Daoy (cell line): ENCODE measurements at regions not wholly inside any gene's neighbourhood (a gene's known extent, or its start where the extent isn't known, plus 50 kb on each side); places are given as distances from the start of the nearest gene placed in this dataset.

ENCODE experiments used
- DNase-seq: peaks from one replicate; pipeline ENCODE4 v3.0.0-alpha.2; 2015; ENCODE audit warnings: low read depth

DNA sequence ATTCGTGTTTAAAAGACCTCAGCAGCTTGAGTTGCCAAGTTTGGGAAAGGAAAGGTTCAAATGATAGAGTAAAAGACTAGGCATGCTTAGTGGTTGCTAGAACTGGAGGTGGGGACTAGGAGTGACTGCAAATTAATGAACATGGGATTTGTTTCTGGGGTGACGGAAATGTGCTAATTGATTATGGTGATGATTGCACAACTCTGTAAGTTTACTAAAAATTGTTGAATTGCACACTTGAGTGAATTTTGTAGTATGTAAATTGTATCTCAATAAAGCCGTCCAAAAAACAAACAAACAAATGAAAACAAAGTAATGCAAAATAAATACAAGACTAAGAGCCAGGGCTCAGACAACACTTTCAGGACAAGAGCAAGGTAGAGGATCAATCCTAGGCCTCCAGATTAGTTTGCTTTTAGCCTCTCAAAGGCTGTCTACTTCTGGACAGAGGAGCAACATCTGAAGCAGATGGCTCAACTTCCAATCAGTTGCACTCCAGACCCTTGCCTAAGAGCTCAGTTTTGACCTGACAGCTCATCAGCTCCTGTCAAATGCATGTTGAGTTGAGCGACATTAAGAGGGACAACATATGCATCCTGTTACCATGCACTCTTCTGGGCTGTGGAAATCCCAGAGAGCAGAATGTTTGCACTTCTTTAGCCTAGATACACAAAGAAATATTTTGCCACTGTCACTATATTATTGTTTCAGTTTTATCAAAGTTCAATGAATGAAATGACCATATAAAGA, 111.2 kb upstream of the ASIC2 start:
- no peak for DNase-seq

DNA sequence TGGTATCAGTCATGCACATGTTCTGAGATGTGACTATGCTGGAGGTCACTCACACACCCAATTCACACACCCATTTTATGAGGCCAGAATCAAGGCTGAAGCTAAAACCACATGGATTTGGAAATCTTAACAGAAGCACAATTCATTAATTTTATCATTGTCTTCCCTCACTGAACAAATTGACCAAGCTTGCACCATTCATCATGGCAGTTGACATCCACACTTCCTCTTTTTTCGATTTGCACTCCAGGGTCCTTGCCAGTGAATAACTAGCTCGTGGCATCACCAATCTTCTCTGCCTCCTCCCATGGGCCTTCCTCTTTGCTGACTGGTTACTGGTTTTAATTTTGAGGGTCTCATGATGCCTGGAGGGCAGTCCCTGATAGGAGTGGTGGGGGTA, 123.0 kb upstream of the ASIC2 start:
- no peak for DNase-seq

DNA sequence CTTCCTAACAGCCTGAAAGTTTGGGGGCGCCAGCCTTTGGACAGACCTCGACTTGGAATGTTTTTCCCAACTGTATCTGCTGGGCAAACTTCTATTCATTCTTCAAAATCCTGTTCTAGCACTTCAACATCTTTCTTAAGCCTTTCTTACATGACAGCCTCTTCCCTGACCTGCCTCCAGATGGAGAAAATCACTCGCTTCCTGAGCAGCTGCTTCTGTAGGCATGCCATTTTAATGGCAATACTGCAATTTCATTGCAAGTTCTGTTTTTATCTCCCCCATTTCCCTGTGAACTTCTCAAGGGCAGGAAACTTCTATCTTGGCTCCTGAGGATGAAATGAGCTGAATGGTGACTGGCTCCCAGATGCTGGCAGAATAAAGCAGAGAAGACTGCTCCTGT, 128.8 kb upstream of the ASIC2 start:
- DNase-seq, result no peak

DNA sequence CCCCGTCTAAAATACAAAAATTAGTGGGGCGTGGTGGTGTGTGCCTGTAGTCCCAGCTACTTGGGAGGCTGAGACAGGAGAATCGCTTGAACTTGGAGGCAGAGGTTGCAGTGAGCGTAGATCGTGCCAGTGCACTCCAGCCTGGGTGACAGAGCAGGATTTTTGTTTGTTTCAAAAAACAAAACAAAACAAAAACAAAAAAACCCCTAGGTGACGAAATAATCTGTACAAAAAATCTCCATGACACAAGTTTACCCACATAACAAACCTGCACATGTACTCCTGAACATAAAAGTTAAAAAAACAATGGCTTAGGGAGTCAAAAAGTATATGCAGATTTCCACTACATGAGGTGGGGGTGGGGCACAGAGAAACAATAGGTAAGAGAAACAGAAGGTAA, 140.5 kb upstream of the ASIC2 start:
- no peak for DNase-seq

GRCh38 chr17:33434841-33435240, 141.7 kb upstream of the ASIC2 start:
- DNase-seq, result no peak

DNA sequence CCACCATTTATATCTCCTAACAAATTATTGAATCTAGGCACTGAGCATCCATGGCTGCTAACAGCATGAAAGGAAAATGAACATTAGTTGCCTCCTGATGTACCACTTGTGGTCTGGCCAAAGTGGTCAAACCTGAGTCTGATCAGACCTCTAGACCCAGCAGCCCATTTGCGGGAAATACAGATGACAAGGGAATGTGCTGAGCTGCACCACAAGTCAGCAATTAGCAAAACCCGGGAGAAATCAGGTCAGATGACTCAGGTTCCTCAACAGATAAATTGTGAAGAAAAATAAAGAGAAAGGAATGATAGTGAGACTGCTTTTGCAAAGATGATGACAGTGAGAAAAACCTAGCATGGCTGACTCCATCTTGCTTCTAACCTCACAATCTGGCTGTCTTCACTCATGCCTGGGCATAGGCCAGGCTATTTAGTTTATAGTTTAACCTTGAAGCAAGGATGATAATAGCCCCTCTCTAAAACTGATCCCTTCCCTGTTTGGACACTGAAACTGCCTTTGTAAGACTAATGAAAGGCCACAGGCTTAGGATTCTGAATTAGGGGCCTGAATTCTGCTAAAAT, 142.7 kb upstream of the ASIC2 start:
- DNase-seq, result peak; percentile 80

GRCh38 chr17:33436321-33436720, 143.2 kb upstream of the ASIC2 start:
- peak; percentile 83 for DNase-seq

DNA sequence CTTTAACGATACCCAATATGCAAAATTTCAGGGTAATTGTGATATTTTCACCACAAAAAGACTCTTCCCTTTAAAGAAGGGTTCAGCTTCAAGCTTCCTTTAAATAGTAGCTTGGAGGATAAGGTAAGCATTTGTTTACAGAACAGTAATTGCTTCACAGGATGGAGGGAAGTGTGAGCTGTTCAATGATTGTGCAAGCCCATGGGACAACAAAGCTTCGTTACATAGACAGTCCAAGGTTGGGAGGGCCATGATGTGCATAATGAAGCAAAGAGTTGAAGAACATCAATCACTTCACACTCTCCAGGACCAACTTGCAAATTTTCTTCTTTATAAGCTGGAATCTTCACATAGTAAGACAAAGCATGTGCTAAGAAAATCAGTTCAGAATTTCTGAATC, 145.0 kb upstream of the ASIC2 start:
- DNase-seq, result no peak

- no peak for DNase-seq
Observed at GRCh38 chr17:33438578-33438977, 145.5 kb upstream of the ASIC2 start.

GRCh38 chr17:33442320-33442719, 149.2 kb upstream of the ASIC2 start:
- DNase-seq, result no peak

DNA sequence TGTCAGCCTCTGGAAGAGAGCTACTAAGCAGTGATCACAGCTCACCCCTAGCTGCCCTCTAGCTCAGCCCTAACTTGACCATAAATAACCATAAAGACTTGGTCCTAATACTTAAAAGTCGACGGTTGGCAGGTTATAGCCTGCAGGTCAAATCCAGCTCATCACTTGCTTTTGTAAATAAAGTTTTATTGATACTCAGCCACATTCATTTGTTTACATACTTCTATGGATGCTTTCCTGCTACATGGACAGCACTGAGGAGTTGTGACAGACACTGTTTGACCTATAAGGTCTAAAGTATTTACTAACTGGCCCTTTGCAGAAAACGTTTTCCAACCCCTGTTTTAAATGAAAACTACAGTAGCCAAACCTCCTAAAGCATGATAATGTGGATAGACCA, 151.6 kb upstream of the ASIC2 start:
- DNase-seq, result no peak

DNA sequence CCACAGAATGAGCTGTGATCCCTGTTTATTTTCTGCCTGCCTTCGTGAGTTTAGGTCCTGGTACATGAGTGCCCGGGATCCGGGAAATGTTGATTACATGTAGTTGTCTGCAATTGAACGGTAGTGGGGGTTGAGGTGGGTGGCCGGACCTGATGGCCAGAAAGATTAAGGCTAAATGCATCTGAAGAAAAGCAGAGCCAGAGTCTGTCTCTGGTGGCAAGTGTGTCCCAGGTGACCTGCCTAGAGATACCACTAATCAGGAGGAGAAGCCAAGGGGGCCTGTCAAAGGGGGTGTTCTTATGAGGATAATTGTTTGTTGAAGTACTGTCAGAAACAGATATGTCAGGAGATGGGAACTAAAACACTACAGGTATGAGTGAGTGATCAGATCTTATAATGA, 154.0 kb upstream of the ASIC2 start:
- no peak for DNase-seq

DNA sequence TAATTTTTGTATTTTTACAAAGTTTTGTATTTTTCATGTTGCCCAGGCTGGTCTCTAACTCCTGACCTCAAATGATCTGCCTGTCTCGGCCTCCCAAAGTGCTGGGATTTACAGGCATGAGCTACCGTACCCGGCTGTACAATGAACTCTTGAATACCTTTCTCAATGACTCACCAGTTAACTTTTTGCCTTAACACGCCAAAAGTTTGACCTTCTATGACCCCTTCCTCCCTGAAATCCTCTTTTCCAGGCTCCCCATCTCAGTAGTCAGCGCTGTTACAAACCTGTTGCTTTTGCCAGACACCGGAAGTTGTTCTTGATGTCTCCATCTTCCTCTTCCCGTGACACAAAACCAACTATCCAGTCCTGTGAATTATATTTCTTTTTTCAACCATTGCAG, 158.1 kb upstream of the ASIC2 start:
- DNase-seq, result no peak

GRCh38 chr17:33457477-33457876, 164.4 kb upstream of the ASIC2 start:
- no peak for DNase-seq

DNA sequence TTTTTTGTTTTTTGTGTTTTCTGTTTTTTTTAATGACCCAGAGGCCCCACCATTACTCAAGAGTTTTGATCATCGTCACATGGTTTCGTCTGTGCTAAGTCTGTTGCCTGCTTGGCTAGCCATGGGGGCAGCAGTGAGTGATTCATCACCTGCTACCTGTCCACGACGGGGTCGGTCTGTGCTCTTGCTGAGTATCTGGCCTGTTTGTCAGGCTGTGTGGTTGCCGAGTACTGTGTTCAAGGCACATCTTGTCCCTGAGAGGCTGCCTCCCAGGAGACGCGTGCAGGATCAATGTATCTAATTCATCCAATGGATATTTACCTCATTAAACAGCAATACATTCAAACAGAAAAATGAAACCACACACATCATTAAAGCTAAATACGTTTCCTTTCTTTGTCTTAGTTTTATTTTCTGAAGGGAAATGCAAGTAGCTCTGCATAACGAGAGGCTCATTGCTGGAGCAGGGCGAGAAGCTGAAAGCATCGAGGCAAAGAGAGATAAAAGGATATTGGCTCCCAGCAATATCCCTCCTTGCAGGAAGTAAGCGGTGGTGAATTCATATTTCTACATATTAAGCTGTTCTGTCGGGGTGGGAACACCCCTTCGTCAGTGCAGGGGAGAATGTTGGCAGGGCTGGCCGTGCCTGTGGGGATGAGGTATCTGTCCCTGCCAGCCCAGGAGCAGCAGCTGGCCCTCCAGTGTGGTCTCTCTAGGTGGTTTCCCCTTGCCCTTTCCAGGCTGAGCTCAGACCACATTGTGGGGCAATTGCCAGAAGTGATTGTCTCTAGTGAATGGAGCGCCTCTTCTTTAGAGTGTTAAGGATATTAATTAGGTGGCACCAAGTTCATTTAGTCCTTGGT, 166.2 kb upstream of the ASIC2 start:
- DNase-seq, result peak; percentile 32

- DNase-seq, result no peak
Observed at GRCh38 chr17:33460781-33461450, 167.8 kb upstream of the ASIC2 start.

- DNase-seq, result no peak
Observed at GRCh38 chr17:33463887-33464286, 170.8 kb upstream of the ASIC2 start.

DNA sequence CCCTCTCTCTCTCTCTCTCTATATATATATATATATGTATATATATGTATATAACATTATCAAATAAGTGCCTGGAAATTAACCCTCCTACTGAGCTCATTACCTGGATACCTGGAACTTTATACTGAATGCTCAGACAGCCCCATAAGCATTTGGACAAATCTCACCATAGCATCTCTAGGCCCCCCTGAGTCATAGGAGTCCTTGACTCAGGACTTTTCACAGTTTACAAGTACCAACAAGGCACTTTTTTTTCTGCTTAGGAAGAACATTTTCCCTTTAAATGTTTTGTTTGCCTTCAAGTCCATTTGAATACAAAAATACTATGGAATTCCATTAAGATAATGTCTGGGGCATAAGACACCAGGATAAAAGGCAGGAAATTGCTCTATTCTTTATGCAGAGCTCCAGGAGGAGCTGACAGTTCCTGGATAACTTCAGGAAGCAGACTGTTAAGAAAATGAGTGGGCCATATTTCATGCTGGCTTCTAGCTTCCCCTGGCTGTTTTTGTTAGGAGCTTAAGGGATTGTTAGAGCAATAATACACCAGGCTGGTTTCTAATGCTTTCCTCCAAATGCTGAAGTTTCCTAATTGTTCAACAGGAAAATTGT, 171.7 kb upstream of the ASIC2 start:
- DNase-seq, result no peak

DNA sequence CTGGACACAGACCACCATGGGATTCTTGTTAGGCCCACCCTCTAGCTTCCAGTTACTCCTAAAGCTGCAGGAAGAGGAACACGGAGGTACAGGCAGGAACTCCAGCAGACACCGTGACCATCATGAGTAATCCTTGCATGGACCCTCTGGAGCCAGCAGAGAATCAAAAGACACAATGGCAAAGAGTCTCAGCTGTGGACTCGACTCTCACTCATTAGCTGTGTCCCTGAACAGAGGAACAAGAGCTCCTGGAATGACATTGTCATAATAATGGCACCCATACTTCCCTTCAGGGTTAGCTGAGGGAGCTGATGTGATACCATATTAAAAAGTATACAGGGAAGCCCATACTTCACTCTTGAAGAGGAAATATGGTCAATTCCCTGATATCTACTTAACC, 176.3 kb upstream of the ASIC2 start:
- DNase-seq, result no peak

DNA sequence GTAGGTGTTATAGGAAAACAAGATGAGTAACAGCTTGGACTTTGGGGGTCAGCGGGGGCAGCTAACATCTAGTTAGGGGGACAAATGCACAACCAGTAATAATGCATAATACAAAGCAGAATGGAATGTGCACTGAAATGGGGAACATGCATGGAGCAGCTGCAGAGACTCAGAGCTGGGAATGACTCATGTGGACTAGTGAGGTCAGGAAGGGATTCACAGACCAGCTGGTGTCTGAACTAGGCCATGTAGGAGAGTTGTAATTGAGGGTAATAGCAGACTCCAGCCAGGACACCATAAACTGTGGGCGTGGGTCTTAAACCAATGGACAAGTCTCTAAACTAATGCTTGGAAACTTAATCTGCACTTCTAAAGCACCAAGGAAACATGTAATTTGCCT, 176.8 kb upstream of the ASIC2 start:
- DNase-seq, result peak; percentile 85

DNA sequence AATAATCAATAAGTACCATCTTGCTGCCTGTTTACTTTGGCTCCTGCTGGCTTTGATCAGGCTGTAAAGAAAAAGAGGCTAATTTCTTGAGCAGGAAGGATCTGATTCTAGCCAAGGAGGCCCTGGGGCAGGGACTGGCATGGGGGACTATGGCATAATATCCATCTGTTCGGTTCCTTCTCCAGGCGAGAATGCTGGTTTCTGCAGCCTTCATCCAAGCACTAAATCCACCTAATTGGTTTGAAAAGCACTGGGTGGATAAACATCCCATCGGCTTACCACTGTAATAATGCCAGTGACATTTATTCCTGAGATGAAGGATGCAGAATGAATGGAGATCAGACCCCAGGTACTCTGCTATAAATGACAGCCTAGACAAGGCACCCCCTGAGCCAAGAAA, 180.0 kb upstream of the ASIC2 start:
- no peak for DNase-seq

GRCh38 chr17:33474789-33475188, 181.7 kb upstream of the ASIC2 start:
- DNase-seq, result no peak
